Activated CD4-positive, alpha-beta T cell treated with anti-CD3 and anti-CD28 coated beads, Interleukin-2, Interleukin-4, amounts not matched to agents 100 ng/mL and 50 ng/mL, durations not matched to agents 16 hours and 8 hours (primary cell): ENCODE measurements at regions not wholly inside any gene's neighbourhood (a gene's known extent, or its start where the extent isn't known, plus 50 kb on each side); places are given as distances from the start of the nearest gene placed in this dataset.
A peak's percentile ranks its signal among the peaks of the same experiment; 100 is the strongest.
"Not testable (repeated sequence)": the region's sequence is repeated elsewhere in the genome, so short reads cannot be mapped to it uniquely, and the experiment has no call there.

Source experiments
- DNase-seq: peaks from one replicate; pipeline ENCODE4 v3.0.0-alpha.2; 2020; ENCODE audit warnings: low spot score

DNA sequence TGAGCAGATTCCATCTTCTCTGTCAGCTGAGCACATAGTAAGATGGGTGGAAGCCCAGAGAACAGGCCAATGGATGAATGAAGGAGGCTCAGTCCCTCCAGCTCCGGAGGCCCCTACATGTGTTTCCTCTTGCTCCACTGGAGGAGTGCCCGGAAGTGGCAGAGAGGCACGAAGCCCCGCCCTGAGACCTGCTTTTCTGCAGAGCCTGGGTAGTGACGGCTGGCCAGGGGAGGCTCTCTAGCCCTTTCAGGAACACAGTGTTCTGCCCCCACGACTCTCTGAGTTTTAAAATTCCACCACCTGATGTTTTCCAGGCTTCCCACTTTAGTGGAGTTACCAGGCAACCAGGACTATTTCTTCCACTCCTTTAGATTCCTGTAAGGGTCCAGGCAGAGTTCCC lies 149.4 kb upstream of the SLC6A11 start:
- DNase-seq: no peak

DNA sequence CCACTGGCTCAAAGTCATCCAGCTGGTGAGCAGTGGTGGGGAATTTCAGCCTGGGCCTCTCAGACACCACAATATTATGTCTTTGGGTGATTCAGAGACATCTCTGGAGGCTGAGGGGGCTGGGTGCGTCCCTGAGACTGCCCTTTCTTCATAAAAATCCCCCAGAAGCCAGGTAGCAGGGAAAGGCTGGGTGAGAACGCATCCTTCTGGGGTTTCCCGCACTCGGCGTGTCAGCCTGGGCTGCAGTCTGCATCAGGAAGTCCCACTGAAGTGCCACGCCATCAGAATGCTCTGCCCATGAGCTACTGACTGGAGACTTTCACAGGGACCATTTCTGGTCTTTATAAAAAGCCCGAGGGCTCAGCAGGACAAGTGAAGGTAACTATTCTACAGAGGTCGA lies 148.8 kb upstream of the SLC6A11 start:
- DNase-seq: no peak

DNA sequence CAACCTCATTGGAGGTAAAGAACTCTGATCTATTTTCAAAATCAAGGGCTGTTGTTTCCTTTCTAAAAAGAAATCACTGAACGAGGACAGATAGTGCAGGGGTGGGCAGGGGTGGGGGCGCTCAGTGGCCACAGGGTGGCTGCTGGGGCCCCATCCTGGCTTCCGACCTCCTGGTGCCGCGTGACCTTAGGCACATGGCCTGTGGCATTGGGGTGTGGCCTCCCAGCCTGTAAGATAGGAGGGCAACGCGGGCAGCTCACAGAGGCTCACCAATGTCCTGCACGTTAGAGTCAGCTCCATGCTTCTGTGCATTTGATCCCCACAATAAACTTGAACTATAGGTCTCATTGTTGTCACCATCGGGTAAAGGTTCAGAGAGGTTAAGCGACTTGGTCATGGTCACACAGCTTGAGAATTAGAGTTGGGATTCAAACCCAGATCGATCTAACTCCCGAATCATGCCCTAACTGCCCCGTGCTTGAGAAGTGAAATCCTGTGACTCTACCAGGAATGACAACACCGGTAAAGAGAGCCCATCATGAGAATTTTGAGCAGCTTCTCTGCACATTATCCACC lies 148.0 kb upstream of the SLC6A11 start:
- no peak for DNase-seq

DNA sequence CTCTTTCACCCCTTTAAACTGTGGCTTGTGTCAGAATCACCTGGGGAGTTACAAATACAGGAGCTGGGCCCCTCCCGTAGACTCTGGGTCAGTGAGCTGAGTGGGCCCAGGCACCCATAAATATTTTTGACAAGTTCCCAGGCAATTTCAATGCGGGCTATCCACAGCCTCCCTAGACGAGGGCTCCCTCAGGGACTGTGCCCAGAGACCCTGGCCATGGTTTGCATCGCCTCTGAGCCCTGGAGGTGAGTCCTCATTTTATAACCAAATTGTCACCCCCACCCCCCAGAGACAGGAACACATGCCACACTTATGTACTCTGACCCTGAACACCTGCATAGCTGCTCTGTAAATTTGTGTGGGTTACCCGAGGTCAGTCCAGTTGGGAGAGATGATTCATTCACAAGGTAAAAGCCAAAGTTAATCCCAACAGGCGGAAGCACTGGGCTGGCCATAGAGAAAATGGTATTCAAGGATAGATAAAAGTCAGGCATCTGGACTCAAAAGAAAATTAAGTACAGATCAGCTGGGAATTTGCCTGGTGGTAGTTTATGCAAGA lies 146.5 kb upstream of the SLC6A11 start:
- DNase-seq: no peak

DNA sequence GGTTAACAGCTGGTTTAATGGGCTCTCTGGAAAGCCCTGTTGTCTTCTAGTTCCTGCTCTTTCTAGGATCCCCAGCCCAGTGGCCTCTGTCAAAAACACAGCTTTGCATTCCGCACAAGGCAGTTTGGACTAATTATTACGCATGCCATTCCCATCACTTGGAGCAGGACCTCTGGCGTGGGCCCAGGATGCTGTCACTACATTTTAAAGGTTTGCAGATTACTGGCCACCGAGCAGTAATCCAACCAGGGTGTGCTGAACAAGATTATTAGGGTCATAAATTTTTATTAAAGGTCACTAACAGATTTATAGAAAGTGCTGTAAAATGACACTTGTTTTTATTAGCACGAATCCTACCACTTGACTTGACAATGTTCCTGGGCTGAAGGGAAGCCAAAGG lies 143.6 kb upstream of the SLC6A11 start:
- DNase-seq: no peak

DNA sequence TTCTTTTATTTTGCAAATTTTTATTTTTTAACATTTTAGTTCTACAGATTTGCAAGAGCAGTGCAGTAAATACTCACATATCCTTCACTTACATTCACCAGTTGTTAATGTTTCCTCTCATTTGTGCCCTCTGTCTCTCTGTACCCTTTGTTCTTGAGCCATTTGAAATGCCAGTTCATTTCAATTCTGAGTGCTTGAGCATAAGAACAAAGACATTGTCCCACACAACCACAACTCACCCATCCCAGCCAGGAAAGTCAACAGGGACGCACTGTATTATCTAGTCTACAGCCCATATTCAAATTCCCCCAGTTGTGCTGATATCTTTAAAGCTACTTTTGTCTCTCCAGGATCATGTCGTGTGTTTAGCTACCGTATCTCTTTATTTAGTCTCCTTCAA lies 141.4 kb upstream of the SLC6A11 start:
- no peak for DNase-seq

DNA sequence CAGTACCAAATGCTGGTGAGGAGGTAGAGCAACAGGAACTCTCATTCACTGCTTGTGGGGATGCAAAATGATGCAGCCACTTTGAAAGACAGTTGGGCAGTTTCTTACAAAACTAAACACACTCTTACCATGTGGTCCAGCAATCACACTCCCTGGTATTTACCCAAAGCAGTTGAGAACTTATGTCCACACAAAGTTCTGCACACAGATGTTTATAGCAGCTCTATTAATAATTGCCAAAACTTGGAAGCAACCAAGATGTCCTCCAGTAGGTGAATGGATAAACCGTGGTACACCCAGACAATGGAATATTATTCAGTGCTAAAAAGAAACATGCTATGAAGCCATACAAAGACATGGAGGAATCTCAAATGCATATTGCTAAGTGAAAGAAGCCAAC lies 139.1 kb upstream of the SLC6A11 start:
- DNase-seq: no peak

DNA sequence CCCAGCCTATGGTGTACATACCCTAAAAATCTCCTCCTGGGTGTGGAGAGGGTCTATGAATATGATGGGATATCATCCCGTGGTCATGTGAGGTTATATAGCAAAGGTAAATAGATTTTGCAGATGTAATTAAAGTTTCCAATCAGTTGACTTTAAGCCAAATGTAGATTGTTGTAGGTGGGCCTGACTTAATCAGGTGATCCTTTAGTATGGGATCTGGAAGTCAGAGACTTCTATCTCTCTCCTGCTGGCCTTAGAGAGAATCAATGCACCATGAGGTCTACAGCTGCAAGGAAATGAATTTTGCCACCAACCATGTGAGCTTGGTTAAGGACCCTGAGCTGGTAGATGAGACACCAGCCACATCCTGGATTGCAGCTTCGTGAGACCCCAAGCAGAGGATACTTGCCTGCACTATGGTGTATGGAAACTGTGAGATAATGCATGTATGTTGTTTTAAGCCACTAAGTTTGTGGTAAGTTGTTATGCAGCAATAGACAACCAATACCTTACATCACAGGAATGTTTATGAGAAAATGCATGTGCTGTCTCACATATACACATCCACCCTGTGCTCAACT lies 137.1 kb upstream of the SLC6A11 start:
- DNase-seq: no peak

DNA sequence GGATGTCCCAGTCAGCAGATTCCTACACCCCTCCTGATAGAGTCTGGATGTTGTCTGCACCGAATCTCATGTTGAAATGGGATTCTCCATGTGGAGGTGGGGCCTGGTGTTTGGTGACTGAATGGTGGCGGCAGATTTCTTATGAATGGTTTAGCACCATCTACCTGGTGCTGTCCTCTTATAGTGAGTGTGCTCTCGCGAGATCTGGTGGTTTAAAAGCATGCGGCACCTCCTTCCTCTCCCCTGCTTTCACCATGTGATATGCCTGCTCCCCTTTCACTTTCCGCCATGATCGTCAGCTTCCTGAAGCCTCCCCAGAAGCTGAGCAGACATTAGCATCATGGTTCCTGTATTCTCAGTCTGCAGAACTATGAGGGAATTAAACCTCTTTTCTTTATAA lies 135.2 kb upstream of the SLC6A11 start:
- DNase-seq: no peak

DNA sequence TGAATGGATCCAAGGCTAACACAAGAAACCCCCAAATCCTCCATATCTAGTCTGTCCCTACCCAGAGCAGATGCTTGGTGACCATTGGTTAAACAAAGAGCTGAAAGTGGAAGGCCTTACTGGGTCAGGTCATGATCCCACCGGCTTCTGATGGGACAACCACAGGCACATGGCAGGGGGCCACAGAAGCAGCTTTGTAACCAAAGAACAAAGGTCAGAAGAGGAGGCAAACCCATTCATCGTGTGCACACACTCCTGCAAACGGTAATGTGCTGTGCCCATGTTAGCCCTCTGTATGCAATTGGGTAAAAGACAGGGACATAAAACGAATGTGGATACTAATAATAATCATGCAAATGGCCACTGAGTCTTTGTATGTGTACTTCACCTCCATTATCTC lies 133.3 kb upstream of the SLC6A11 start:
- no peak for DNase-seq

DNA sequence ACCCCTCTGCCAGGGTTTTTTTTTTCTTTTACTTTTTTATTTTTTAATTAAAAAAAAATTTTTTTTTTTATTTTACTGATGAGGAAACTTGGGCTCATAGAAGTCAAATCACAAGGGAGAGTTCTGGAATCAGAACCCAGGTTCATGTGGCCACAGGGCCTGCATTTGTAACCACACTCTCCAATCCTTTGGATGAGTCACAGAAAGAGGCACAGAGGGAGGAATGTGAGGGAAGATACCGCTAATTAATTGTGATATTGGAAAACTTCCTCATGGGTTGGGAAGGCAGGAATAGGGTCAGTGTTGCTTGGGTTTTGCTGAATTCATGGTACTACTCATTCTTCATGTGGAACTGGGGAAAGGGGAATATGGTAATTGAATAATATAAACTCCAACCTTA lies 132.9 kb upstream of the SLC6A11 start:
- DNase-seq: no peak

DNA sequence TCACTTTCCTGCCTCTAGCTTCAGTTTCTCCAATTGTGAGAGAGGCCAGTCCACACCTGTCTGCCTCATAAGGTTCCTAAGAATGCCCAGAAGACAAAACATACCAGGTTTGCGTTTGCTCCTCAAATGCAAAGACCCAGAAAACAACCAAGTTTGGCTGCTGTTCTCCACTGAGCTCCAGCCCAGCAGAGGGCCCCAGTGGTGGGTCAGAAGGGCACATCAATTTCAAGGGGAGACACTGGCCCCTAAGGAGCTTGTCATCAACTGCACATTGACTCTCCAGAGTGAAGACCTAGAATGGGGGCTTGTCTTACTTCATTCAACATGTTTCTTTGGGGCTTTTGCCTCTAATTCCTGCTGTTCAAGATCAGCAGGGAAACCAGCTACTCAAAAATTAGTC lies 127.9 kb upstream of the SLC6A11 start:
- DNase-seq: no peak

DNA sequence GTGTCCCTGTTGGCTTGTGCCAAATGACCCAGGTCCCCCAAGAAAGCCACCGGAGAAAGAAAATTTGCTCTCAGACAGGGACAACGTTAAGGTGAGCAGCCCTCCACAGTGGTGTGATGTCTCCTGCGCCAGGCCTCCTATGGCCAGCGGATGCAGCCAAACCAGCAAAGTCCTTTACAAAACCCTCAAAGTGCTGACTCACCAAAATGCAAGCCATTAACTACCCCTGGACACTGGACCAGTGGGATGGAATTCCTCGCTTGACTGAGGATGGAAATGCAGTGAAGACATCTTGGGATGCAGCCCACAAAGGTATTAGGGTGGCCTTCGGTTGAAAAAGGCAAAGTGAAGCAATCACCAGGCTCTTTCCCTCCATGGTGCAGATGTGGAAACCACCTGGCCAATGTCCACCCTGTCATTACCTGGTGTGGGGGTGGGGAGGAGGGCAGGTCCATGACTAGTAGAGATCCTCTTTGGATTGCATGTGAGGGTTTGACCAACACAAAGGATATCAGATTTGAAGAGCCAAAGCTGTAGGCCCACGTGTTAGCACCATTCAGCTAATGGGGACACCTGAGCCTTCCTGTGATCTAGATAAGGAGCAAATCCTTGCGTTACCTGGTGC lies 127.4 kb upstream of the SLC6A11 start:
- DNase-seq: no peak

DNA sequence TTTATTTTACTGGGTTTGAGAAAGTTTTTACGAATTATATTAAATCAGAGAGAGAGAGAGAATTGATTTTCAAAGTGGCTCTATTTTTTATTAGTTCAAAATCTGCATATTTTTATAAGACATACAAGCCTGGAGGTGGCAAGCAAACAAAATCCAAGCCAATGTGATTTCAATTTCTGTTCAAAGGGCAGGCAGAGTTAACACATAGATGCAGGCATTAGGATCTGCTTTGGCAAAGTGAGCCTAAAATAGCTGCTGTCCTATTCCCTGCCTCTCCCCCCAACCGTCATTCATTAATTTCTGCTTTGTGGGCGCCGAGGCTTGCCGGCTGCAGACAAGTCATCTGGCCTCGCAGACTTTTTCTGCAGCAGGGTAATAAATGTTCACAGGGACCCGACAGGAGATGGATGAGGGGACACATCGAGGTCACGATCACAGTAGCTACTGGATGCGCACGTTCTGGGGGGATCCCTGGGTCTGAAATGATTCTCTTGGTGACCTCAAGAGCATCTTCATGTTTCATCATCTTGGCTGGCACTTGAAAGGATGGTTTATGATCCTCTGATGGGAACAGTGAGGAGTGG lies 123.9 kb upstream of the SLC6A11 start:
- no peak for DNase-seq

DNA sequence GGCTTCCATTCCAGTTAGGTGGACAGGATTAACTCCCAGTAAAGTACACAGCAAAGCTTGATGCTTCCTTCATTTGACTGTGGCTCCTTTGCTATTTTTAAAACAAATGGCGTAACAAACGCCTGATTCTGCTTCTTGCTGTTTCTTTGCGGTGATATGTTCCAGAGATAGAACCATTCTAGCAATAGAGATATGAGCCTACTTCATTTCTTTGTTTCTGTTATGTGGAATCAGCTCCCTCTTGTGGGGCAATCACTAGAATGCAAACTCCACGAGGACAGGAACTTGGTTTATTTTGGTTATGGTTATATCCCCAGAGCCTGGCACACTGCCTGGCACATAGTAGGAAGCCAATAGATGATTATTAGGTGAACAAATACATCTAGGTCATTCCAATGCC lies 122.6 kb upstream of the SLC6A11 start:
- DNase-seq: no peak

DNA sequence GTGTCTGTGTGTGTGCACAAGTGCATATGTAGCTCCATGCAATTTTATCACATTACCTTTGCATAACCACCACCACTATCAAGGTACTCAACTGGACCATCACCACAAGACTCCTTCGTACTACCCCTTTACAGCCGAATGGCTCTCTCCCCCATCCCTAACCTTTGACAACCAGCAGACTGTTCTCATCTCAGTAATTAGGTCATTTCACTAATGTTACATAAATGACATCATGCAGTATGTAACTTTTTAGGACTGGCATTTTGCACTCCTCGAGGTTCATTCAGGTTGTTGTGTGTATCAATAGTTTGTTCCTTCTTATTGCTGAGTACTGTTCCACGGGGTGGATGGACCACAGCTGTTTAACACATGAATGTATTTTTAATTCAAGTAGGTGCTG lies 121.8 kb upstream of the SLC6A11 start:
- no peak for DNase-seq

DNA sequence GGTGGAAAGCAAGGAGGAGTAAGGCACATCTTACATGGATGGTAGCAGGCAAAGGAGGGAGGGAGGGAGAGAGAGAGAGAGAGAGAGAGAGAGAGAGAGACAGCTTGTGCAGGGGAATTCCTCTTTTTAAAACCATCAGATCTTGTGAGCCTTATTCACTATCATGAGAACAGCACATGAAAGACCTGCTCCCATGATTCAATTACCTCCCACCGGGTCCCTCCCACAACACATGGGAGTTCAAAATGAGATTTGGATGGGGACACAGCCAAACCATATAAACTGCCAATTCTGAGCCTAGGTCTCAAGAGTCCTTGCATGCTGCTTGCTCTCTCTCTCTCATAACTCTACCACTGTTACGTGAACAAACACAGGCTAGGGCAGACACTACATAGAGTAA lies 120.8 kb upstream of the SLC6A11 start:
- not testable (repeated sequence) for DNase-seq

DNA sequence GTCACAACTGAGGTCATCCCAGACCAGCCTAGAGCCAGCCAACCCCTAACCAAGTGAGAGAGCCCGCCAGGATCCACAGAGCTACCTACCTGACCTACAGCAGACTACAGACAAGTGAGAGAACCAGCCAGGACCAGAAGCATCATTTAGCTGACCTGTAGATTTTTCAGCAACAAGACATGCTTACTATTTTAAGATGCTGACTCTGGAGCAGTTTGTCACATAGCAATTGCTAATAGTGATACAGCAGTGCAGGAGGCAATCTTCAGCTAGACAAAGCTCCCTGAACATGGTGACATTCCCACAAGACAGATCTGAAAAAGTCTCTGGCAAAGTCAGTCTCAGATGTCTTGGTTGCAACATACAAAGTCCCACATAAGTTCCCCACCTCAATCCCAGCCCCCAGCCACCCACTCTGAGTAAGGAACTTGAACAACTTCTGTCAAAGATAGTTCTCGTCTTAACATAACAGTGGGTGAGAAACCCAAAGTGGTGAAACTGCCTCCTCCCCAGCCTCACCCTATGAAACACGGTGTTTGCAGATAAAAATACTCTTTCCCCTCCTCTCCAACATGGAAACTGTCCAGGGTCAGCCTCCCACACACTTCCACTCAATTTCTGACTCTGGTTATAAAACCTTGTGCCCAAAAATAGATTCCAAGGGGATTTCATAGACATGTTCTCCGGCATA lies 120.3 kb upstream of the SLC6A11 start:
- DNase-seq: no peak

DNA sequence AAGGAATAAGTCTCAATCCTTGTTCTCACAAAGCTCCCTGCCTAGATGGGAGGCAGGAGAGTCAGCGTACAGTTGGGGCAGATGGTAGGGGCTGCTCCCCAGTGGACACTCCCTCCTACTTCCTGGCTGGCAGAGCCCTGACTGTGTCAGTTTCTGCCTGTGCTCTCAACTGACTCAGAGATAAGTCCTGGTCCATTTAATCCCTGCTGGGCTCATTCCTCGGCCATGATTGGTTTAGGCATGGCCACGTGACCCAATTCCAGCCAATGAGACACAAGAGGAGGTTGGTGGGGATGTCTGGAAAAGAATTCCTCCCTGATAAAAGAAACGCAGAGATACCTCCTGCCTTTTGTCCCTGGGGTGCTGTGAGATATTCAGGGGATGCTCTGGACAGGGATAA lies 118.1 kb upstream of the SLC6A11 start:
- DNase-seq: no peak

DNA sequence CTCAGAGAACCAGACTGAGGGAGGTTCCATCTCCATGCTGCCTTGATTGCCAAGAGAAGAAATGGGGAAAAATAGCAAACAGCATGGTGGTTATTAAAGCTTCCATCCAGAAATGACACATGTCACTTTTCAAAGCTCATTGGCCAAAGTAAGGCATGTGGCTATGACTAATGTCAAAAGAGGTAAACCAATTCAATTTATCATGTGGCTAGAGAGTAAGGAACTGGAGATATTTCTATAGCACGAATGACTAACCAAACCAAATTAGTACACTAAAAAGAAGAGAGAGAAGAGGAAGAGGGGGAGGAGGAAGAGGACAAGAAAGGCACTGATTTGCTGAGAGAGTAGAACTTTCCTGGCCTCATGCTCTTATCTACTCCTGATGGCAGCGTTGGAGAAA lies 115.2 kb upstream of the SLC6A11 start:
- peak; percentile 24 for DNase-seq

DNA sequence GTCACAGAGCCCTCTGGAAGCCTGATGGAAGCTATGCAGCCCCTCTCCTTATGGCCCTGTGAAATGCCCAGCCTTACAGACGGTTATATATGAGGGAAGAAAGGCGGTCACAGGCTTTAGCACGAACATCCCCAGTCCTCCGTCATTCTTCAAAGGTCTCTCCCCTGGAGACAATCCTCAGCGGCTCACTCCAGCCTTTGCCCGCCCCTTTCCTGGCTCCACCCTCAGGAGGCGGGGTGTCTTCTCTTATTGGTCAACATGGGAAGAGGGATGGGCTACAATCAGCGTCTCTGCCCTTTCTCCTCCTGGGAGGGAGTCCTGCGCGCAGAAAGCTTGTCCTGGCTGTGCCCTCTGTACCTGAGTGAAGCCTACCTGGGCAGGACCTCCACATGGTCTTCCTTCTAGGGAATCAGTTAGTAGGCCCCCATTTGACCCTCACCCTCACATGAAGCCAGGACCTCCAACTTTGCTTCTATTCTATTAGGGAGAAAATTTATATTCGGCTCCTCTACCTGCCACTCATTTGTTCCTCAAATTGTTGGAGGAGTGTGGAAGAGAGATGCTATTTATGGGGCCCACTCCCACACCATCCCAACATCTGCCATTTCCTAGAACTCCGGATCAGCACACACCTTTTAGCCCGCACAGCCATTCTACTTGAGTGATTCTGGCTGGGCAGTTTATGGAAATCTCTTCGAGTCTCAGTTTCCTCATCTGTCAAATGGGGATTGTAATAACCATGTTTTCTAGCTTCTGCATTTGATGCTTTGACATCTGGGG lies 112.9 kb upstream of the SLC6A11 start:
- peak; percentile 13 for DNase-seq

DNA sequence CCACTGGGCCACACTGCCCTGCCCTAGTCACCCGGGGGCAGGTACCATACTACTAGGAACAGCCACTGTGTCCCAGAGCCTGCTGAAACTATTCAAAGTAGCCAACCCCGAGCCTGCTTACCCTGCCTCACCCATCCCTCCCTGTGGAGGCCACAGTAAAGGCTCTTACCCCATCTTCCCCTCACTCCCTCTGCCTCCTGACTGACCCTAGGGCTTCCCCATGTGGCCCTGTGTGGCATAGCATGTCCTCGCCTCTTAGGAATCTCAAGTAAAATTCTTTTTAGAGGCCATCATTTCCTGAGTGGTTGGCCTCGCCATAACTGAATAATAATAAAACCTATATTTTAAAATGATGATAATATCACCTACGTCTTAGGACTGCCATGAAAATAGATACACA lies 112.2 kb upstream of the SLC6A11 start:
- DNase-seq: no peak
